ENCODE measurements at regions not wholly inside any gene's neighbourhood (a gene's known extent, or its start where the extent isn't known, plus 50 kb on each side); places are given as distances from the start of the nearest gene placed in this dataset.
"Not testable (repeated sequence)": the region's sequence is repeated elsewhere in the genome, so short reads cannot be mapped to it uniquely, and the experiment has no call there.

DNA sequence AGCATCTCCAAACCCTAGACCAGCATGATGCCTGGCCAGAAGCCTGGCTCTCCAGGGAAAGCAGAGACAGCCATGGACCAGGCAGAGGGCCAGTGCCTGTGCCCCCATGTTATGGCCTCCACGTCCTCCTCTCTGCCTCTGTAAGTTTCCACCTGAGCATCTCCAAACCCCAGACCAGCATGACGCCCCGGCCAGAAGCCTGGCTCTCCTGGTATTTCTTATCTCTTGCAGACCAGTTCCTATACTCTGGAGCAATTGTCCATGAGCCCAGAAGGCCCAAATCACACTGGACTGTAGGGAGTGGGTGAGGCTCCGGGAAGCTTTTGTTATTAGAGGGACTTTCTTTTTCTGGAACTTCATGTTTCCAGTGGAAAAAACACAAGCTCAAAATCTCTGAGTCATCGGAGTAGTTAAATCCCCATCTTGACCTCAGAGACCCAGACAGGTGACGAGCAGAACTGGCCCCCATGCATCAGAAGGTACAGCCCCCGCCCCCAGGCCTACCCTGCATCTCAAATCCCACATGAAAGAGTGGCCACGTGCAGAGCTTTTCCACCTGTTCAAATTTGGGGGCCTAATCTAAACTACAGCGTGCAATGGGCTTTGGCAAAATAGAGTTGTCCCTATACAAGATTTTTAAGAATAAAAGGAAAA is 110.2 kb upstream of the FOXQ1 start:
- no peak for DNase-seq (ENCODE audit: low spot score)

DNA sequence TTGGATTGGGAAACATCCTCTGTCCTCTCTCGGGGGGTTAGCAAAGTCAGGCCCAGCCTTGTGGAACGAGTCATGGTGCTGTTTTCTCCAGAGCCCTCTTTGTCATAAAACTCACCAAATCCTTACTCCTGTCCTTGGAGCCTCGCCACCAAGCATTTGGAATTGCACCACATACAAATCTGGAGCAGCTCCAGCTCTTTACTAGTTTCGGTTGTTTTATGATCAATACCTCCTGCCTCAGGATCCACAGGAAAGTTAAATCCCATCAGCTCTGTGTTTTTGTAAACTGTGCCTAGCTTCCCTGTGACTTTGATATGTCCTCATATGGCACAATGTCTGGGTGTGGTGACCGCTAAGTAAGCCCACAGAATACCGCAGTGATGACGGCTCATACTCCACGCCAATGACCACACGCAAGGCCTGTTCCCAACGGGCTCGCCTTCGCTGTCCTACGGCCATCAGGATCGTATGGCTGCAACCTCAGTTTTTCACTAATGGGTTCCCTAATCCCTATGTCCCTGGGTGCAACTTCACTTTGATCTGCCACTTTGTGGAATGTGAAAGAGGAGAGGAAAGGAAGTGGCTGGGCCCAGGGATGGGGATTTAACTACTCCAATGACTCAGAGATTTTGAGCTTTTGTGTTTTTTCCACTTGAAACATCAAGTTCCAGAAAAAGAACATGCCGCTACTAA is 111.3 kb upstream of the FOXQ1 start:
- no peak for DNase-seq (ENCODE audit: low spot score)

DNA sequence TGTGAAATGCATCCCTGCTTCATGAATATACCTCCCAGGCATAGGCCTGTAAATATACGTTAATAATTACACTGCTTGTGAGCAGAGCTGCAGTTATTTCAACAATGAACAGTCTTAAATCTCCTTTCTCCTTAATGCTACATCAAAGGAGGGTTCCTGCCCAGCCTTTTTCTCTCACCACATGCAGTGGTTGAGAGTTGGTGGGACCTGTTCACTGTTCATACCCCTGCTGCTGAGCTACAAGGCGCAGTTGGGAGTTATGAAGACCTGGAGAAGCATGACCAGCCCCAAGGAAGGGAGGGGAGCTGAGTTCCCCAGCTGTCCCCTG is 111.9 kb upstream of the FOXQ1 start:
- DNase-seq (ENCODE audit: low spot score): no peak

GRCh38 chr6:1197309-1197708 is 114.6 kb upstream of the FOXQ1 start:
- no peak for DNase-seq (ENCODE audit: low spot score)

DNA sequence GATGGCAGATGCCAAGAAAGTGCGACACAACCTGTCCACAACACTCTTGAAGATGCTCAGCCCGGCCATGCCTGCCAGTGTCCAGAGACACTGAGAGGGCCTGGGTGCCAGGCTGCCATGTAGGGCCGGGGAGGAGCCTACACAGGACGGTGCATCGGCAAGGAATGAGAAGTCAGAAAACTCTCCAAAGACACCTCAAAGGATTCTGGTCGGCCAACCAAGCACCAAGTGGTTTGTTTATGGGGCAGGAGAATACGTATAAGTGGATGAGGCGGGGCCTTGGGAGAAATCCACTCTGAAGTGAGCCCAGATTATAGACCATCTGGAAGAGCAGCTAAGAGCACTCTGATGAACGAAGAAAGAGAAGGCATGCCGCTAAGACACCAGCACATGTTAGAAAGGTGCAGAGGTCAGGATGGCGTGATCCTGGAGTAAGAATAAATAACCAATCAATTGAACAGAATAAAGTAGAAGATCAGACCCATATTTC is 120.7 kb upstream of the FOXQ1 start:
- no peak for DNase-seq (ENCODE audit: low spot score)

DNA sequence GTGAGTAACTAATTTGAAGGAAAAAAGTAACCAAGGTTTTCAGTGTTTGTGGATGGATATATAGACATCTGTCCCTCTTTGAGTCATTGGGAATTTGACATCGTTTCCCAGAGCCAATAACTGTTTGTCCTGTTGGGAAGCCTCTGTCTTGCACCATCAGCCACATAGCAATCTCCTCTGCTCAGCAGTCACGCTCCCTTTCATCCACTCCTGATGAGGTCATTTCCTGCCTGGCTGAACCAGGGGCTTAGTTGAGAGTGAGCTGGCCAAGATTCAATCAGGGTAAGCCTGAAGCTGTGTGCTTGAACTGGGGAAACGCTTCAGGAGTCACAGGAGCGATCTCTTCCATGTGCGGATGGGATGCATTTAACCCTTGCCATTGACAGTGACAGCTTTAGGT is 121.5 kb upstream of the FOXQ1 start:
- no peak for DNase-seq (ENCODE audit: low spot score)

GRCh38 chr6:1188199-1188598 is 123.7 kb upstream of the FOXQ1 start:
- DNase-seq (ENCODE audit: low spot score): no peak

GRCh38 chr6:1187293-1188131 is 124.4 kb upstream of the FOXQ1 start:
- DNase-seq (ENCODE audit: low spot score): no peak

GRCh38 chr6:1184318-1184717 is 127.6 kb upstream of the FOXQ1 start:
- DNase-seq (ENCODE audit: low spot score): no peak

GRCh38 chr6:1182722-1183521 is 129.0 kb upstream of the FOXQ1 start:
- DNase-seq (ENCODE audit: low spot score): no peak

- DNase-seq (ENCODE audit: low spot score): no peak
Measured at GRCh38 chr6:1181939-1182605, 129.8 kb upstream of the FOXQ1 start.

- DNase-seq (ENCODE audit: low spot score): no peak
Measured at GRCh38 chr6:1179571-1180459, 132.1 kb upstream of the FOXQ1 start.

- DNase-seq (ENCODE audit: low spot score): no peak
Measured at GRCh38 chr6:1178590-1178989, 133.3 kb upstream of the FOXQ1 start.

DNA sequence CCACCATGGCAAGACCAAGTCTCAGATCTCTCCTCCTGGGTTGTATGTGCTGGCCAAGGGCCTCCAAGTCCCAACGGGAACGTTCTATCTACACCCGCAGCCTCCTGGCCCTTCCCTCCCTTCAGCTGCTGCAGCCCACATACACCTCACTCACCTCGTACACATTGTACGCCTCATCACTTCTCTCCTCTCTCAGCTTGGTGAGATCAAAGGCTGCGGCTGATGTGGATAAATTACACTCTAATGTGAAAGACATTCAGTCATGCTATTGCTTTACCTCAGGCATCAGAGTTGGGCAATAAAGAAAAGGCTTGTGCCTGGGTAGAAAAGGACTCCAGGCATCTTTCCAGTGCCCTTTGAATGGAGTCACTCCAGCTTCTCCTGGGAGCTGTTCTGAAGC is 135.3 kb upstream of the FOXQ1 start:
- DNase-seq (ENCODE audit: low spot score): no peak

DNA sequence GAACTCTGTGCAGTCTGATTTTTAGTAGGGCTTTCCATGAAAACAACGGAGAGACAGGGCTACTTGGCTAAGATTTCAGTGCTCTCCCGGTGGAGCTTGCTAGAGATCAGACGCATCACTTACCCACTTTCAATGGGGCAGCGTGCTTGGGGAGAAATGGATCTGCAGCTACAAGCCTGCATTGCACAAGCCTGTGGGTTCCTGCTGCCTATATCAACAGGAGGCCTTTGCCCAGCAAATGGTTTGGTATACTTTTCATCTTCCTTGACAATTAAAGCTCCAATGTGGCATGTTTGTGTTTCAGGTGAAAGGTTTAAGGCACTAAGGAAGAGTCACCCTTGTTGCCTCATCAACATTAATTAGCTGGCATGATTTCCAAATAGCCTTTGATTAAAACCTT is 136.0 kb upstream of the FOXQ1 start:
- no peak for DNase-seq (ENCODE audit: low spot score)

GRCh38 chr6:1170794-1171193 is 141.1 kb upstream of the FOXQ1 start:
- no peak for DNase-seq (ENCODE audit: low spot score)

- DNase-seq (ENCODE audit: low spot score): no peak
Measured at GRCh38 chr6:1164600-1164999, 147.3 kb upstream of the FOXQ1 start.

DNA sequence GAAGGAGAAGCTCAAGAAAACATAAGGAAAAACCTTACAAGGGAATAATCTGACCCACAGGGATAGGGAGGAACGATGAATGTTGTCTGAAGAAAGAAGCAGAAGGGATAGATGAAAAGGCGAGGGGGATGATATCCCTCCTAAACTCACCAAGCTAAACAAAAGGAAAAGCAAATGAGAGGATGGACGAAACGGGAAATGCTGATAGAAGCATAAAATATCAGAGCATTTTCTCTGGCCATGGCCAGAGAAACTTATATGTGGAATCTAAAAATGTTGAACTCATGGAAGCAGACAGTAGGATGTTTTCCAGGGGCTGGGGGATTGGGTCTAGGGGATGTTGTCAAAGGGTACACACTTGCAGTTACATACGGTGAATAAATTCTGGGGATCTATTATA is 148.4 kb upstream of the FOXQ1 start:
- DNase-seq (ENCODE audit: low spot score): no peak

DNA sequence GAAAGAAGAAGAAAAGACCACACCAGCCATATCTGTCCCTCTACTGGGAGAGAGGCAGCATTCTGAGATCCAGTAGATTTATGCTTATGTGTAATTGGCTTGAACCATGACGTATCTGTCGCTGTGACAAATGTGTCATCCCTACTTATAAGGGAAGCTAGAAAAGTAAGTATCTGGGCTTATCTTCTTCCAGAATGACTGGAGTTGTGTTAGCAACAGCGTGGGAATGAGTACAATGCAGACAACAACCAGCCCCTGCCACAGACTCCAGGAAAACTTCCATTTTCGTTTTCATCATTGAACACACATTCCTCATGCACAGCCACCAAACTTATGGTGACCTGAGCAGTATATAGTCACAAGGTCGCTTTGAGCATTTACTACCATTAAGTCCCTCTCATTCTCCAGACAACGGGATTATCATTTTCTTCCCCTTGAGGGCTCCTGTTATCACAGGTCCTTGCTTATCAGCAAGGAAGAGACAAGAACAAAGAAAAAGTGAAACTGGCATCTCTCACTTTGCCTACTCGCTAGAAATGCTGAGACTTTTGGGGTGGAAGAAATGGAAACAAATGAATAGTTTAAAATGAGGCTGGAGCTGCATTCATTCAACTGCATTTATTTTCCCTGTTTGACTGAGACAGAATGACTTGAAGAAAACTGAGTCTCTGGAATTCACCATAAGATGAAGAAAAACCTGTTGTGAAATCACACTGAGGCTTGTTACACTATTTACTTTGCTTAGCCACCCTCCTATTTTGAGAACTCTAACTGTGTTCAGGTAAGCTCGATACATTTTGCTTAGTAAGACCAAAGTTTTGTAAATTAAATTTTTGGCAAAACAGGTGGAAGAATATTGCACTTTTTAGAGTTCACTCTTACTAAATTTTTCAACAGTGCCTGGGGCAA is 149.3 kb upstream of the FOXQ1 start:
- no peak for DNase-seq (ENCODE audit: low spot score)

- DNase-seq (ENCODE audit: low spot score): not testable (repeated sequence)
Measured at GRCh38 chr6:1156411-1156810, 155.5 kb upstream of the FOXQ1 start.
